CD4-positive, alpha-beta T cell treated with Interferon alpha-2 for 1 hour (primary cell): ENCODE measurements at regions not wholly inside any gene's neighbourhood (a gene's known extent, or its start where the extent isn't known, plus 50 kb on each side); places are given as distances from the start of the nearest gene placed in this dataset.

ENCODE experiments used
- DNase-seq, 2 donors: peaks; one replicate each; pipeline ENCODE4 v3.0.0-alpha.2; 2020 to 2022

DNA sequence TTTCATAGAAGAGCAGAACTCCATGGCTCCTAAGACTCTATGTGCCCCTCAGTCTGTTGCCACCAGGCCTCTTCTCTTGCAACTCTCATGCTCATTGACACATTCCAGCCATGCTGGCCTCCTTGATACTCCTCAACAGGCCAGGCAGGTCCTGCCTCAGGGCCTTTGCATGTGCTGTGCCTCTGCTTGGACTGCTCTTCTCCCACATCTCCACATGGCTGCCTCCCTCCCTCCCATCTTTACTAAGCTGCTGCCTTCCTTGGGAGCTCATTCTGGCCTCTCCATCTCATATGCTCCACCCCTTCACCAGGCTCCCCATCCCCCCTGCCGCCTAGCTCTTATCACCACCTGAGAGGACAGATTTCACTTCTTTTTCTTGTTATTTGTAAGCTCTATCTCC is 103.8 kb upstream of the GPR26 start:
- no peak for DNase-seq

DNA sequence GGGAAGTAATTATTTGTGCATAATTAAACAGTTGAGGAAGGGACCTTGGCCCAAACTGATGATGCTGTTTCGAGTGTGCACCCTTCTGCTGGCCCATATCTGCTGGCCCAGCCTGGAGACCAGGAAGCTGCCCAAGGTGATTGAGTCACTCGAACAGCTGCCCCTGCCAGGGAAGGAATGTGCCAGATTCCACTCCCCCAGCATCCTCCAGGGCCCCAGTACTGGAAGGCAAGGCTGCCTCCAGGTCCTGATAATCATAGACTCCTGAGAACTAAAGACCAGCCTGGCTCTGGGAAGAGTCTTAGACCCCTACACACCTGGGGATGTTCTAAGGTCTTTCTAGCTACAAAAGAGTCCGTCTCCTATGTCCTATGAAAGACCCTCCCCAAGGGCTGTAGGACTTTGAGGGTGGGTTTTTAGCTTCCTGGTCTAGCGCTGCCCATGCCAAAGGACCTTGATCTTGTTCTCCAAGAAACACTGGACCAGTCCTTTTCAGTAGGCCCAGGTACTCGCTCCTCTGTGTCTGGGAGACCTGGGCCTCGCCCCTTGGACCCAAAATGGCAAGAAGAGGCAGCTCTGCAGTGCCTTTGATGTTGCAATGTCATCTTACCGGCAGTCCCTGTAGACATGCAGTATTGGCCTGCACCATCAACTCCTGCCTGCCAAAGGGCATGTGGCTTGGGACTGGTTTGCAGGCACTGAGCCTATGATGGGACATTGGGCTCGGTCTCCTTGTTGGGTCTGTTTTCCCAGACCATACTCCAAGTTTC is 103.2 kb upstream of the GPR26 start:
- no peak for DNase-seq

DNA sequence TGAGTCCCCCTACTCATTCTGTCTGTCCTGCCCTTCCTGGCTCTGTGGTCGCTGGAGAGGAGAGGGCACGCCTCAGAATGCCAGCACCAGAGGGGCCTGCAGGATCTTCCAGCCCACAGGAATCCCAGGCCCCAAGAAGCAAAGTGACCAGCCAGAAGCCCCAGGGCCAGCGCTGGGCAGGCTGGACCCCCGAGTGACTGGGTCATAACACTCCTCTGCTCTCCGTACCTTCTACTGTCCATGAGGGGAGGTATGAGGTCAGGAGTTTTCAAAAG is 102.6 kb upstream of the GPR26 start:
- DNase-seq, result no peak

DNA sequence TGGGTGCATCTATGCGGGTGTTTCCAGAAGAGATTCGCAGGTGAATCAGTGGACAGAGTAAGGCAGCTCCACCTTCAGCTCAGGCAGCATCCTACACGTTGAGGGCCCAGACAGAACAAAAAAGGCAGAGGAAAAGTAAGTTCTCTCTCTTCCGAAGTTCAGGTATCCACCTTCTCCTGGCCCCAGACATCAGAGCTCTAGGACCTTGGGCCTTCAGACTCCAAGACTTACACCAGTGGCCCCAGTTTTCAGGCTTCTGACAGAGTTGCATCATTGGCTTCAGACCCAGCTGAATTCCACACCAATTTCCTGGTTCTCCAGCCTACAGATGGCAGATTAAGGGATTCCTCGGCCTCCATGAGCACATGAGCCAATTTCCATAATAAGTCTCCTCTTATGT is 102.2 kb upstream of the GPR26 start:
- DNase-seq, result no peak

DNA sequence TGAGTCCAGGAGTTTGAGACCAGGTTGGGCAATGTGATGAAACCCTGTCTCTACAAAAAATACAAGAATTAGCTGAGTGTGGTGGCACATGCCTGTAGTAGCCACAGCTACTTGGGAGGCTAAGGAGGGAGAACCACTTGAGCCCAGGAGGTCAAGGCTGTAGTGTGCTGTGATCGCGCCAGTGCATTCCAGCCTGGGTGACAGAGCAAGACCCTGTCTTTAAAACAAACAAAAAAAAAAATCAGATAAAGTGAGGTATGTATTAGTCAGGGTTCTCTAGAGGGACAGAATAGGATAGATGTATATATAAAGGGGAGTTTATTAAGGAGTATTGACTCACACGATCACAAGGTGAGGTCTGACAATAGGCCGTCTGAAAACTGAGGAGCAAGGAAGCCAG is 101.5 kb upstream of the GPR26 start:
- DNase-seq, result no peak

DNA sequence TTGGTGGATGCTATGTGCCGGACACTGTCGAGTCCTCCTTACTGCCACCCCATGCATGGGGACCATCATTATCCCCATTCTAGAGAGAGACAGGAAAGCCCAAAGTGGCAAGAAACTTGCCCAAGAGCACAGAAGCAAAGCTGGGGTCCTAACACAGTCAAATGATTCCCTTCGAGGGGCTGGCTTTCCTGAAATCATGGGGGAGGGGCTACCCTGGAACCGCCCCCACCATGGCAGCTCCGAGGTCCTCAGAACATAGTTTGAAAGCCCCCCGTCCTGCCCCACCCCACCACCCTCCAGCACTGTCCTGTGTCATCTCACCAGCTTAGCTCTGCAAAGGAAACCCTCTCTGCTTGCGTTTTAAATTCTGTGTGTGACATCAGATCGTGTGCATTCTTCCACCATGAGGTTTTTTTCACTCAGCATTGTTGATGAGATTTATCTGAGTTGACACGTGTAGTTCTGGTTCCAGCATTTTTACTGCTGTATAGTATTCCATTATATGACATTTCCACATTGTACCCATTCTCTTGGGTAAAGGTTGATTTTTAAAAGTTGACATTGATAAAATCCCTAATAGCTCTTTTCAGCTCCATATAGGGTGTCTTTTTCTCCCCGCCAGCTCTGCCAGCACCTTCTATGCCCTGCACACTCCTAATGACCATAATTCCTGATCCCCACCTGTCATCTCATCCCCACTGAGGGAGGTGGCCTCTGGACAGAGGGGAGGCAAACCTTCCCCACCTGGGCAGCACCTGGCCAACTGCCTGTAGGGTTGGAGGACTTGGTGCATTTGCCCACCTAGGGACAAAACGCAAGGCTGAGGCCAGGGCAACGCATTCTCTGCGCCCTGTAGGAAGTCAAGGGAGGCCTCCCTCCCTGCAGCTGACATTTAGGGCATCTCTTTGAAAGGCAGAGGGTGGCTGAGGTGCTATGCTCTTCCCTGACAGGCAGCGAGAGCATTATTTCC is 100.2 kb upstream of the GPR26 start:
- DNase-seq, result no peak

DNA sequence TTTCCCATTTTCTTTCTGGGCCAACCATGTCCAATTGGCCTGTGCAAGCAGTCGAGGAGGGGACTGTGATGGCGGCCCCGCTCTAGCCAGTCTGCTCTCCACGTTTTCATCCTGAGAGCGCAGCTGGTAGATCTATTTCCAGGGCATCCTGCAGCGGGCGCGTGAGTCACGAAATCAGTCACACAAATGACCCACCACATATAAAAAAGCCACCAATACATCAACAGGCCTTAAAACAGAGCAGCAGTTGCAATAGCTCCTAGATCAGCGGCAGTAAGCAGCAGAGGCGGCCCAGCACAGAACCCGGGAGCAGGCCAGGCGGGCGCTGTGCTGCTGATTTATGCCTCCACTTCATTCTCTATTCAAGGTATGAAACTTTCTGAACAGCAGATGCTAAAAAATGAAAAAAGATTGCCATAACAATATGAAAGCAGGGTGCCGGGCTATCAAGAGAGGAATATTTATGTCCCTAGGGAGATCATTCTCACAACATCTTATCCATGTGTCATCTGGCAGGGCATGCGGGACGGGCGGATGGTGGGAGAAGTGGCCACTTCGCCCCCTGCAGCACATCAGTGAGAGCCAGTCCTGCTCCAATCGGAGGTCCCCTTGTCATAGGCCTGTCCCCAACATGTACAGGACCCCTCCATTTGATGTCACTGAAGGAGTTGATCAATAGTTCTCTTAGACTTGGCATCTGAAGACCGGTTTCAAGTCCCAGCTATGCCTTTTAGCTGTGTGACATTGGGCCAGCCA is 98.0 kb upstream of the GPR26 start:
- DNase-seq, result no peak

DNA sequence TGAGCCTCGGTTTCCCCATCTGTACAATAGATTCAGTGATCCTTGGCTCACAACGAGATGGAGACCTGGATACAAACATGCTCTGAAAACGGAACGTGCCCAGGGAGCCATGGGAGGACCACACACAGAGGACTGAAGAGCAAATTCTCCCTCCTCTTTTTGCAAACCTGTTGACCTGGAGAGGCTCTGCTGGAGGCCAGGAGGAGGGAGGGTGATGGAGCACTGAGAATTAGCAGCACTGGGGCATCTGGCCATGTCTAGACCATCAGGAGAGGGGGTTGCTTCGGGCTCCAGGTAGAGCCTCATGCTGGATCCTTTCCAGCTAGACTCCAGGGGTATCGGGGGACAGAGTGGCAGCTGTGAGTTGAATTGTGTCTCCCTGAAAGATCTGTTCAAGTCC is 97.4 kb upstream of the GPR26 start:
- no peak for DNase-seq

DNA sequence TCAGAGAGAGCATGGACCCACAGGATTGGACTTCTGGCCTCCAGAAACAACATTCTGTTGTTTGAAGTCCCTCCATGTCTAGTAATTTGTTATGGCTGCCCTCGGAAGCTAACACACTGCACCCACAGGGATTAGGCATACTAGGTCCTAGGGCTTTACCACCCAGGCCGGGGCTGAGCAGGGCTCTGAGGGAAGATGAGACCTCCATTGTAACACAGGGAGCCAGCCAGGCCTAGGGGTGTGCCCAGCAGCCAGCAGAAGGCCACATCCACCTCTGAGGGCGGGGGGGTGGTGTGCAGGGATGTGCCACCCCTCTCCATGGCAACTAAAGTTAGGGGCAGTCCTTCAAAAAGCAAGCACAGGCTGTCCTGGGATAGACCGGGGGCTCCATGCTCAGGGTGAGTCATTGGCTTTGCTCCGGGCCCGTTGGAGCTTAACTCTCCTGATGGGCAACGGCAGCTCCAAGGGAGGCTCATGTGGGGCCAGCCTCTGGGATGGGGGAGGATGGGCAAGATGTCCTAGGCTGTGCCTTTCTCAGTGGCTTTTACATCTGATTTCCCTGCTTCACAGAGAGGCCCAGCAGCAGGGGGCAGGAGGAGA is 96.6 kb upstream of the GPR26 start:
- DNase-seq, result no peak

DNA sequence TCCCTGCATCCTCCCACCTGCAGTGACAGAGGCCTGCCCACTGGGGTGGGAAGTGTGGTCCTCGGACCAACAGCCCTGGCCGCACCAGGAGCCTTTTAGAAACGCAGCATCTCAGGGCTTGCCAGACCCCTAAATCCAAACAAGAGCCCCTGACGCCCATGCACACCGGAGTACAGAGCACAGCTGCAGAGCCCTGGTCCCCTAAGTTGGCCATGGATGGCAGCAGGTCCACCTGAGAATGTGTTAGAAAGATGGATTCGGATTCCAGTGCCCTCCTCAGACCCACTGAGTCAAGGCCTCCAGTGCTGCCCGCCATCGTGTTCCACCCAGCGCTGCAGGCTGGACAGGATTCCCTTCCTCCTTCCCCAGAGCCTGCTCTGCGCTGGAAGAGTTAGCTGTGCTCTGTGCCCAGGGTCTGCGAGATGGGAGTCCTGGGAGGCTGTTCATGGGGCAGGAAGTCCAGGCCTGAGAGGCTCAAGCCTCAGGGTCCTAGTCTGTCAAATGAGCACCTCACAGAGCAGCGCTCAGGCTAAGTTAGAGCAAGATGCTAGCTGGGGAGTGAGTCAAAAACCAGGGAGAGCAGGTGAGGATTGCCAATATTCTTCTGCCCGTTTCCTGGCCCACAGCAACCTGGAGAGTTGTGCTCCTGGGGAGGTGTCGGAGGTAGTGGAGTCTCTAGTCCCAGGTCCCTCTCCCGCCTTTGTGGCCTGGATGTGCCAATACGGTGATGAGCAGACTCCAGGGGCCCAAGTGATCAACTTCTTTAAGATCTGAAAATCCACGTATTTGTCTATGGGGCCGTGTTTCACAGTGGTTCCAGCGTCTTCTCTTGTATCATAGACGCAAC is 95.9 kb upstream of the GPR26 start:
- DNase-seq, result no peak

DNA sequence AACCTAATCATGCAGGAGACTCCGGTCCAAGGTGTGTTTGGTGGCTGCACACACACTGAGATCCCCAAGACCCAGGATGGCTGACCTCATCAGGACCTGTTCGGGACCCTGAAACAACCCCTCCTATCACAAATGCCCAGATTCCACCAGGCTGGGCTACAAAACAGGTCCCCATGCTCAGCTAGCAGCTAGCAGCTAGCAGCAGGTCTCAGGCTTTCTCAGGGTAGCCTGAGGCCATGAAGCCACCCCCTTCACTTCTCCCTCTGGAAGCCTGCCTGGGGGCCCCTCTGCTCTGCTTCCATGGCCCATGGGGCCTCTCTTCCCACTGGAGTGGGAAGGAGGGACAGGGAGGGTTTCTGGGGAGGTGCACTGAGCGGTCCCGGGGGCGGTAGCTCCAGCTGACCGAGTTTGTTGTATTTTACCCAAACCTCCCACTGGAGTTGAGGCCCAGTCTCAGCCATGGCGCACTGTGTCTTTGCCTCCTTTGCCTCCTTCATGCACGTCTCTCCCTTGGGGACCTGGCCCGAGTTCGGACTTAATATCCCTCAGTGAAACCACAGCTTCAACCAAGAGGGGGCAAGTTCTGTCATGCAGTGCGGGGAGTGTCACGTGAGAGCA is 95.1 kb upstream of the GPR26 start:
- DNase-seq, result no peak

DNA sequence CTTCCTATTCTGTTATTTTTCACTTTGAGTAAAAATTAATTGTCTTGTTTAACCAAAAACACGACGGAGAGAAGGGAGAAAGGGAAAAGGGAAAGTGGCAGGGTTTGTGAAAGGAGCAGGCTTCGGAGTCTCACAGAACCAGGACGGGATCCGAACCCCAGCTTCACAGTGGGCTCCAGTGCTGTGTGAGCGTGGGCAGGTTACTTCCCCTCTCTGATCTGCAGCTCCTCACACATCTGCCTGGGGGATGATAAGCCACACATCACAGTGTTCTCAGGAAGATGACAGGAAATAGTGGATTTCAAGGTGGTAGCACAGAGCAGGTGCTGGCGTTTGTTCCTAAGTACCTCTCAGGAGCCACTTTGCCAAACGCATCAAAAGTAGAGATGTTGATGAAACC is 94.2 kb upstream of the GPR26 start:
- DNase-seq, result no peak

DNA sequence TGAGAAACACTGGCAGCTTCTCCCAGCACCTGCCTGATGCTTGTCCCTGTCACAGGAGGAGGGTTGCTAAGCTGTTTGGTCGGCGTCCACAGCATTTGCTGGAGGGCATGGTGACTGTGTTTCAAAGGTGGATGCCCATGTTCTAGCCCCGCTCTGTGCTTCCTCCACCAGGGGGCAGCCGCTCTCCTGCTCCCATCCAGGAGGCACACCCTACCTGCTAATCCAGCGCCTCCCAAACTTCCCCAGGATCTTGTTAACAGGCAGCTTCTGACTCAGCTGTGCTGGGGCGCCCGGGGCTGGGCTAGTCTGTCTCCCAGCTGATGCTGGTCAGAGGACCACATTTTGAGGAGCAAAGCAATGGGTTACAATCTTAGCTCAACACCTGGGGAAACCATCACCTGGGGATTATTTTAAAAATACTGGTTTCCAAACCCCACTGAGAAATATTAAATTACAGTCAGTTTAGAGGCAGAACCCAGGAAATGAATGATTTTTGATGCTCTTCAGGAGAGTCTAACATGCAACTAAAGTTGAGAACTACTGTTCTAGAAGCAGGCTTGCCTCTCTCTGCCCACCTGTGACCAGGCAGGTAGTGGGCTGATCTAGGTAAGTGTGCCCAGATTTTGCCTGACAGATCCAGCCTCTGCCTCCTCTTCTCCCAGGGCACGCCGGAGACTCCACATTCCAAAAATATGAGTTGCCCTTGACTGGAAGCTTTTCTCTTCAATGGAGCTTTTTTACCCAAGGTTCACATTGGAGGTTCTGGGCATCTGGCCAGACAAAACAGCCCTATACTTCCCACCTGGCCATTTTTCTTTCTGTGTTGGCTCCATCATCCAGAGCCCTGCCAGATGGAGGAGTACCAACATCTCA is 92.7 kb upstream of the GPR26 start:
- peak in 1 of 2 donors; percentile 27 for DNase-seq

DNA sequence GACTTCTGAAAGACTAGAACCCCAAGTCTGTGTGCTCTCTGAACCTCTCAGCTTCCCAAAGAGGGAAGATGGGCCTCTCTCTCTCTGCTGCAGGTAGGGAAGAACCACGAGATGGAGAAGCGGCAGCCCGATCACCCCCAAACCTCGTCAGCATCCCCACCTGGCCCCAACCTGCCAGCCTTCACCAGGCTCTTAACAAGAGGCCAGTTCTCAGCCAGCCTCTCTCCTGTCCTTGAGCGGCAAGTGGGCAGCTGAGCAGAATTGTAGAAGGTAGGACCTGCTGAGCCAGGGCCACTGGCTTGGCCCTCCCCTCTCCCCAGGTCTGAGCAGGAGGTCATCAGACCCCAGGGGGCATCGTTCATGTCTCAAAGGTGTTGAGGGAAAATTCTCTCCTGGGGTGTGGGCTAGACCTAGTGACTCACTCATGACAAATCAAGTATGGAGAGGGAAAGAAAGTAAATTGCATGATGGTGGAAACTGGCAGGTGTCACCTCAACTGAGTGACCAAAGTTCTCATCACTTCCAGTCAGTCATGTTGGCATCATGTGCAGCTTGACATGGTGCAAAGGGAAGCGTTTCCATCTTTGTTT is 92.0 kb upstream of the GPR26 start:
- DNase-seq, result no peak

DNA sequence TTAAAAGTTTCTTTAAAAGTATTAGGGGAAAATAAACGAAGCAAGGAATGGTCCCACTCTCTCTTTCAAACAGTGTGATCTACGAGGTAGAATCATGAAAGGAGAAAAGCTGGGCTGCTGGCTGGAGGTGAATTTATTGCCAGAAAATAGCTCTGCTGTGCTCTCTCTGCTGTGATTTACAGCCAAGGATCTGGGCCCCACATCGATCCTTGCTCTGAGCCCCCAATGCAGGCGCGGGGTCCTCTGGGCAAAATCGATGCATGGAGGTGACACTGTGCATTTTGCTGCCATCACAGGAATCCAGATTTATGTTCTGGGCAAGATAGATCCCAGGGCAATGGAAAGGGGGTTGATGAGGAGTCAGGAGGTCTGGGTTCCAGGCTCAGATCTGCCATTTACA is 91.0 kb upstream of the GPR26 start:
- no peak for DNase-seq

DNA sequence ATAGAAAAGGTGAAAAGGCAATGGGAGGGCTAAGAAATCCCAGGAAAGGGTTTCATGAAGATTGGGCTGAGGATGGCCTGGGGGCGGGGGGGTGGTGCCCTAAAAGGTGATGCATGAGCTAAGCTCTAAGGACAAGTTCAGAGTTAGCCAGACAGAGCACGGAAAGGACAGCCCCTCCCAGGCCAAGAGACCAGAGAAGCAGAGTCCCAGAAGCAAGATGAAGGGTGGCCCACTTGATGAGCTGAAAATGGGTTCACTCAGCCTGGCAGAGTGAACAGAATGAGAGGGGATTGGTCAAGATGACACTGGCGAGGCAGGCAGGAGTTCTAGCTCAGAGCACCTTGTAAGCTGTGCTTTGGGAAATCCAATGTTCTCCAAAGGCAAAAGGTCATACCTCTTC is 89.4 kb upstream of the GPR26 start:
- no peak for DNase-seq

DNA sequence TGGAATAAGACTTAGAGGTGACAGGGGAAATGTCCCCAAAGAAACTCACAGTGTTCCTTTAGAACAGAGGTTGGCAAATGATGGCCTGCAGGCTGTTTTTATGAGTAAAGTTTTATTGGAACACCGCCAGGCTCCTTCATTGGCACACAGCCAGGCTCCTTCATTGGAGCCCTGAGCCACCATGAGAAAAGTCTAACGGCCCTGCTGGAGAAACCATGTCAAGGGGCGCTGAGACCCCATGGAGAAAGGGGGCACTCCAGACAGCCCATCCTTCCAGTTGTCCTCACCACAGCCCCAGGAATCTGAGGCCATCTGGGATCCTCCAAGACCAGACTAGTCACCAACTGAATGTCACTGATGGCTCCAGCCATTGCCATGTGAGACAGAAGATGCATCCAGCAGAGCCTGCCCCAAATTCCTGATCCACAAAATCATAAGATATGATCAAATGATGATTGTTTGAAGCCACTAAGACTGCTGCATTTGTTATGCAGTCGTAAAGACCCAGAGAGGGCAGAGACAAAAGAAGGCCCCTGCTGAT is 88.2 kb upstream of the GPR26 start:
- DNase-seq, result no peak

DNA sequence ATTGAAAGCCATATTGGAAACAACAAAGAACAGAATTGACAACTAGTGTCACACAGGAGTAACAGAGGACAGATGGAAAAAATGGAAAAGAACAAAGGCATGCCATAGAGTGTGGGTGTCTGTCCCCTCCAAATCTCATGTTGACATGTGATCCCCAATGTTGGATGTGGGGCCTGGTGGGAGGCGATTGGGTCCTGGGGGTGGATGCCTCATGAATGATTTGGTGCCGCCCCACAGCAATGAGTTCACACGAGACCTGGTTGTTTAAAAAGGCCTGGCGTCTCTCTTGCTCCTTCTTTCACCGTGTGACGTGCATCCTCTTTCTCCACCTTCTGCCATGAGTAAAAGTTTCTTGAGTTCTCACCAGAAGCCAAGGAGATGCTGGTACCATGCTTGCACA is 87.4 kb upstream of the GPR26 start:
- DNase-seq, result no peak

DNA sequence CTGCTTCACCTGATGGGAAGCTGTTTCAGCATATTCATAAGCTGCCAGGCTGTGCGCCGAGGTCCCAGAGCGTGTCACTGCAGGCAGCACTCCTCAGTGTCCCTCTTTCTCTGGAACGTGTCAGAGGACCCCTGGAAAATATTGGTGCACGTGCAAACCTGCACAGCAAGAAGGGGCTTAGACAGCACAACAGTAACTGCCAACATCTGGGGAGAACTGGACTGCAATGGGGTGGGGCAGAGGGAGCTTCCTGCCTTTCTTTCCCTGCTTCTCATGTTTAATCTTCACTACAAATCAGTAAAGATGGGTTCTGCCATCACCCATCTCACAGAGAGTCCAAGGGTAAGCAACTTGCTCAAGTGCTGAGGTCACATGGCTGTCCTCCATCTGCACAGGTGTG is 86.5 kb upstream of the GPR26 start:
- DNase-seq, result no peak

DNA sequence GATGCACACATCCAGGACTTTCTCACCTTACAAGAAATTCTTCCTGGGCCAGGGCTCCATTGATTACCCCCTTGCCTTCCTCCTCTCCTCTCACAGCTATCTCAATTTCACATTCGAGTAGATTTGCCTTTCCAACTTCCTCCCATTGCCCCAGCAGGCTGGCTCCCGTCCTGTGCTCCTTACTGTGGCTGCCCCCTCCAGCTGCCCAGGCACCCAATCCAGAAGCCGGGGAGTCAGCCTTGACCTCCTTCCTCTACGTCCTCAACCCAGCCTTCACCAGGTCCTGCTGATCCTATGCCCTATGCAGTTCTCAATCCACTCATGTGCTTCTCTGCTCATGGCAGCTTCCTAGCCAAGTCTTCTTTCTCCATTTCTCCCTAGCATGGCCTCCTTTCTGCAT is 85.7 kb upstream of the GPR26 start:
- no peak for DNase-seq
